Gastroesophageal sphincter (tissue), 4 donors: ENCODE measurements at regions not wholly inside any gene's neighbourhood (a gene's known extent, or its start where the extent isn't known, plus 50 kb on each side); places are given as distances from the start of the nearest gene placed in this dataset.
"Not testable (repeated sequence)": the region's sequence is repeated elsewhere in the genome, so short reads cannot be mapped to it uniquely, and the experiment has no call there.

Experiments
- ATAC-seq: fragments of 150-250 bp; one replicate; pipeline ENCODE4 v1.9.1; 2016; ENCODE audit warnings: mild to moderate bottlenecking, moderate library complexity
- H3K27ac ChIP-seq, 4 donors: fragments of 200-600 bp; sonication (generic) in 3 of 4; 1 replicate in 3 of 4; 2 replicates in 1 of 4; pipeline ENCODE4 v1.5.1; 2016 to 2019
- H3K27me3 ChIP-seq: fragments of 200-600 bp; sonication (generic); one replicate; pipeline ENCODE4 v1.5.1; 2019
- H3K36me3 ChIP-seq, 2 donors: fragments of 200-600 bp; sonication (generic); one replicate each; pipeline ENCODE4 v1.5.1; 2019; ENCODE audit warnings: control low read depth in 1 of 2
- H3K4me1 ChIP-seq, 3 donors: fragments of 200-600 bp; sonication (generic); 1 replicate in 2 of 3; 2 replicates in 1 of 3; pipeline ENCODE4 v1.5.1; 2016 to 2019; ENCODE audit warnings: control low read depth in 2 of 3
- H3K4me3 ChIP-seq, 2 donors: fragments of 200-600 bp; sonication (generic); one replicate each; pipeline ENCODE4 v1.5.1; 2019; ENCODE audit warnings: mild to moderate bottlenecking in 1 of 2, moderate library complexity in 1 of 2
- H3K9me3 ChIP-seq, 3 donors: fragments of 200-600 bp; sonication (generic); one replicate each; pipeline ENCODE4 v1.5.1; 2017 to 2019; ENCODE audit warnings: control low read depth in 2 of 3
- CTCF ChIP-seq, 4 experiments: fragments of 200-600 bp in 2 of 4; fragments of 450-650 bp in 2 of 4; sonication (generic) in 1 of 4; IDR thresholded peaks; one replicate each; pipeline ENCODE4 v1.5.1; 2017 to 2019; ENCODE audit warnings: antibody characterized with exemption in 4 of 4, mild to moderate bottlenecking in 2 of 4, moderate library complexity in 2 of 4
- EP300 ChIP-seq: sonication (generic); formaldehyde crosslinking; IDR thresholded peaks from one replicate; pipeline ENCODE4 v1.6.1; 2017; ENCODE audit warnings: antibody characterized with exemption, mild to moderate bottlenecking
- POLR2A ChIP-seq, 2 donors: fragments of 450-650 bp; IDR thresholded peaks; one replicate each; pipeline ENCODE4 v1.6.1; 2017; ENCODE audit warnings: antibody characterized with exemption in 2 of 2, mild to moderate bottlenecking in 2 of 2, moderate library complexity in 1 of 2
- POLR2AphosphoS5 ChIP-seq: sonication (generic); formaldehyde crosslinking; IDR thresholded peaks from one replicate; pipeline ENCODE4 v1.6.1; 2017; ENCODE audit warnings: antibody characterized with exemption
- WGBS, 2 donors: methylation state at CpG; one replicate each; pipeline ENCODE4 v1.1.5; 2018; ENCODE audit warnings: low coverage in 1 of 2; 5-methylcytosine and 5-hydroxymethylcytosine counted together

- 48 to 86% methylated on average over 8 of the region's 19 CpGs for WGBS, 2 donors
- Histone ChIP-seq H3K4me1 (no peaks in the 10 kb centered on the region), H3K27ac (peak overlapping the region in 3 of 4 donors; percentile 10 to 45 (median 36)), H3K9me3 (peaks cover 0 to 24% (median 0%) of the 10 kb centered on the region in 3 donors), H3K27me3 (peaks cover 11% of the 10 kb centered on the region), H3K4me3 (no peak overlapping the region), H3K36me3 (no peaks in the 10 kb centered on the region)
- TF ChIP-seq POLR2A (IDR thresholded peaks at IDR 0.05), result no peak
- TF ChIP-seq EP300, result no peak
- TF ChIP-seq CTCF (IDR thresholded peaks at IDR 0.05), result no peak
- peak; percentile 79 for ATAC-seq
These were observed 114.8 kb upstream of the COL5A1 start for GRCh38 chr9:134526584-134527477.

- H3K9me3 ChIP-seq, result peaks cover 0 to 28% (median 0%) of the 10 kb centered on the region in 3 donors
- no peak for TF ChIP-seq POLR2AphosphoS5
- no peak for TF ChIP-seq POLR2A (IDR thresholded peaks at IDR 0.05)
- TF ChIP-seq CTCF (IDR thresholded peaks at IDR 0.05), result no peak
- TF ChIP-seq EP300, result no peak
- peaks cover 0 to 17% (median 3%) of the 10 kb centered on the region in 3 donors for H3K4me1 ChIP-seq
- peaks cover 20% of the 10 kb centered on the region for H3K27me3 ChIP-seq
- no peak for ATAC-seq
- H3K4me3 ChIP-seq, result no peak overlapping the region
- no peak overlapping the region for H3K27ac ChIP-seq
- no peaks in the 10 kb centered on the region for H3K36me3 ChIP-seq
These were observed 110.9 kb upstream of the COL5A1 start for GRCh38 chr9:134530724-134531123.

GRCh38 chr9:134531220-134531970 lies 110.2 kb upstream of the COL5A1 start:
- 56 to 75% methylated on average over 6 to 9 of the region's 9 CpGs for WGBS, 2 donors
- Histone ChIP-seq H3K27ac (no peak overlapping the region), H3K27me3 (peaks cover 25% of the 10 kb centered on the region), H3K9me3 (peaks cover 0 to 28% (median 0%) of the 10 kb centered on the region in 3 donors), H3K4me3 (no peak overlapping the region), H3K36me3 (no peaks in the 10 kb centered on the region), H3K4me1 (peaks cover 0 to 18% (median 3%) of the 10 kb centered on the region in 3 donors)
- TF ChIP-seq CTCF (IDR thresholded peaks at IDR 0.05), result no peak
- no peak for TF ChIP-seq POLR2AphosphoS5
- no peak for TF ChIP-seq POLR2A (IDR thresholded peaks at IDR 0.05)
- no peak for TF ChIP-seq EP300
- ATAC-seq, result no peak

- no peaks in the 10 kb centered on the region for H3K36me3 ChIP-seq
- ATAC-seq, result no peak
- H3K4me3 ChIP-seq, result no peak overlapping the region
- TF ChIP-seq CTCF (IDR thresholded peaks at IDR 0.05), result no peak
- no peak for TF ChIP-seq EP300
- TF ChIP-seq POLR2AphosphoS5, result no peak
- no peak for TF ChIP-seq POLR2A (IDR thresholded peaks at IDR 0.05)
- peaks cover 0 to 18% (median 3%) of the 10 kb centered on the region in 3 donors for H3K4me1 ChIP-seq
- H3K27ac ChIP-seq, result no peak overlapping the region
- H3K9me3 ChIP-seq, result peaks cover 0 to 28% (median 0%) of the 10 kb centered on the region in 3 donors
- peaks cover 31% of the 10 kb centered on the region for H3K27me3 ChIP-seq
- WGBS, 2 donors, result 87 to 96% methylated on average over 5 to 7 of the region's 12 CpGs
These were observed 109.5 kb upstream of the COL5A1 start for GRCh38 chr9:134532084-134532483.

GRCh38 chr9:134532661-134533060 lies 108.9 kb upstream of the COL5A1 start:
- Histone ChIP-seq H3K9me3 (peaks cover 0 to 28% (median 0%) of the 10 kb centered on the region in 3 donors), H3K27me3 (peaks cover 31% of the 10 kb centered on the region), H3K4me1 (peaks cover 0 to 21% (median 3%) of the 10 kb centered on the region in 3 donors)
- not testable (repeated sequence) for ATAC-seq, H3K4me3 ChIP-seq, H3K27ac ChIP-seq, H3K36me3 ChIP-seq
- WGBS, 2 donors, result 92 to 96% methylated on average over 5 to 9 of the region's 9 CpGs
